ENCODE measurements at regions not wholly inside any gene's neighbourhood (a gene's known extent, or its start where the extent isn't known, plus 50 kb on each side); places are given as distances from the start of the nearest gene placed in this dataset.

GRCh38 chr2:182558564-182558963, 131.7 kb upstream of the PDE1A start:
- TF ChIP-seq GATA2 (IDR thresholded peaks at IDR 0.05; ENCODE audit: low read depth, low read length) (no peak), GATA3 (IDR thresholded peaks at IDR 0.05; ENCODE audit: low read depth, low read length) (no peak)
